B cell (primary cell): ENCODE measurements at regions not wholly inside any gene's neighbourhood (a gene's known extent, or its start where the extent isn't known, plus 50 kb on each side); places are given as distances from the start of the nearest gene placed in this dataset.

ENCODE experiments used
- EZH2 ChIP-seq: IDR thresholded peaks from 2 replicates; pipeline ENCODE4 v1.6.1; 2012; ENCODE audit warnings: borderline replicate concordance, low read depth, mild to moderate bottlenecking, moderate library complexity, low read length; ENCODE audit not compliant: insufficient read depth, poor library complexity, severe bottlenecking
- TF ChIP-seq, protein P1 (sequence below): fragments of 200-600 bp; IDR thresholded peaks from one replicate; pipeline ENCODE4 v1.8.0; 2022; ENCODE audit warnings: antibody characterized with exemption, mild to moderate bottlenecking

DNA sequence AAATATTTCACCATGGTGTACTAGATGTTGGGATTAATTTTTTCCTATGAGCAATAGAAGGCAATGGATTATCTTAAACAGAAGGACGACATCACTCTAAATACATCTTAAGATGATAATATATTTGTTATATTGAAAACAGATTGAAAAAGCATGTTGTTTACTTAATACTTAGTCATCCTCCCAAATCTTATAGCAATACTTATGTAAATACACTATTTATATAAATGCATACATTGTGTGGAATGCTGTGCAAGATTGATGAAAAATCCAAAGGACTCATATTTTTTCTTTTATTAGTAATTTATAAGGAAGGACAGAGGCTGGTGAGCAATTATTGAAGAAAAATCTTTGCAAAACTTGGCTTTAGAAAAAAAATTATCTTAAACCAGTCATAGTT, 593.5 kb downstream of the MMUT start:
- TF ChIP-seq EZH2, result no peak
- TF ChIP-seq, protein P1, sequence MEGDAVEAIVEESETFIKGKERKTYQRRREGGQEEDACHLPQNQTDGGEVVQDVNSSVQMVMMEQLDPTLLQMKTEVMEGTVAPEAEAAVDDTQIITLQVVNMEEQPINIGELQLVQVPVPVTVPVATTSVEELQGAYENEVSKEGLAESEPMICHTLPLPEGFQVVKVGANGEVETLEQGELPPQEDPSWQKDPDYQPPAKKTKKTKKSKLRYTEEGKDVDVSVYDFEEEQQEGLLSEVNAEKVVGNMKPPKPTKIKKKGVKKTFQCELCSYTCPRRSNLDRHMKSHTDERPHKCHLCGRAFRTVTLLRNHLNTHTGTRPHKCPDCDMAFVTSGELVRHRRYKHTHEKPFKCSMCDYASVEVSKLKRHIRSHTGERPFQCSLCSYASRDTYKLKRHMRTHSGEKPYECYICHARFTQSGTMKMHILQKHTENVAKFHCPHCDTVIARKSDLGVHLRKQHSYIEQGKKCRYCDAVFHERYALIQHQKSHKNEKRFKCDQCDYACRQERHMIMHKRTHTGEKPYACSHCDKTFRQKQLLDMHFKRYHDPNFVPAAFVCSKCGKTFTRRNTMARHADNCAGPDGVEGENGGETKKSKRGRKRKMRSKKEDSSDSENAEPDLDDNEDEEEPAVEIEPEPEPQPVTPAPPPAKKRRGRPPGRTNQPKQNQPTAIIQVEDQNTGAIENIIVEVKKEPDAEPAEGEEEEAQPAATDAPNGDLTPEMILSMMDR, result no peak
